ENCODE measurements at regions not wholly inside any gene's neighbourhood (a gene's known extent, or its start where the extent isn't known, plus 50 kb on each side); places are given as distances from the start of the nearest gene placed in this dataset.

- TF ChIP-seq CTCF (IDR thresholded peaks at IDR 0.05; ENCODE audit: low read depth, low read length) (no peak), EZH2phosphoT487 (IDR thresholded peaks at IDR 0.05; ENCODE audit: low read depth) (no peak)
Observed at GRCh38 chrX:97863261-97863660, 979.6 kb downstream of the RPA4 start.

Data from OCI-LY3 (cell line).